Testis (tissue), 2 donors: ENCODE measurements at regions not wholly inside any gene's neighbourhood (a gene's known extent, or its start where the extent isn't known, plus 50 kb on each side); places are given as distances from the start of the nearest gene placed in this dataset.

Experiments
- POLR2A ChIP-seq: fragments of 450-650 bp; IDR thresholded peaks from one replicate; pipeline ENCODE4 v1.6.1; 2017; ENCODE audit warnings: antibody characterized with exemption, mild to moderate bottlenecking, moderate library complexity
- TF ChIP-seq, protein P1 (sequence below), 3 experiments: fragments of 450-650 bp in 2 of 3; fragments of 200-600 bp in 1 of 3; sonication (generic) in 1 of 3; IDR thresholded peaks; one replicate each; pipeline ENCODE4 v1.5.1; 2016 to 2019; ENCODE audit warnings: antibody characterized with exemption in 3 of 3, mild to moderate bottlenecking in 2 of 3, moderate library complexity in 1 of 3

DNA sequence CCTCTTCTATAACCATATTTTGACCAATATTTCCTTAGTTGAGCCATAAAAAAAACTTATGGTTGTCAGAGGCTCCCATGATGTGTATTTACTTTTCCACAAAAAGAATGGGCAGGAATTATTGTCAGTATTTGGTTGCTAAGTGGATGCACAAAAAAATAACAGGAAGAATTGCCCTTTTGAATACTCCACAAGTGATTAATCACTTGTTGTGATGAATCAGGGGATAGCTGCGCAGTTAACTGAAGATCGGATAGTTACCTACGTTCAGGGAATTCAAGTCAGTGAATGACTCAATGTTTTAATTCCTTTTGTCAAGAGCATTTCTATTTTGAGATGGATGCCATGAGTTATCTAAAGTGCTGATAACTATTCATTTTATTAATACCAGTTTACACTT lies 785.2 kb upstream of the B3GALT2 start:
- TF ChIP-seq, protein P1, sequence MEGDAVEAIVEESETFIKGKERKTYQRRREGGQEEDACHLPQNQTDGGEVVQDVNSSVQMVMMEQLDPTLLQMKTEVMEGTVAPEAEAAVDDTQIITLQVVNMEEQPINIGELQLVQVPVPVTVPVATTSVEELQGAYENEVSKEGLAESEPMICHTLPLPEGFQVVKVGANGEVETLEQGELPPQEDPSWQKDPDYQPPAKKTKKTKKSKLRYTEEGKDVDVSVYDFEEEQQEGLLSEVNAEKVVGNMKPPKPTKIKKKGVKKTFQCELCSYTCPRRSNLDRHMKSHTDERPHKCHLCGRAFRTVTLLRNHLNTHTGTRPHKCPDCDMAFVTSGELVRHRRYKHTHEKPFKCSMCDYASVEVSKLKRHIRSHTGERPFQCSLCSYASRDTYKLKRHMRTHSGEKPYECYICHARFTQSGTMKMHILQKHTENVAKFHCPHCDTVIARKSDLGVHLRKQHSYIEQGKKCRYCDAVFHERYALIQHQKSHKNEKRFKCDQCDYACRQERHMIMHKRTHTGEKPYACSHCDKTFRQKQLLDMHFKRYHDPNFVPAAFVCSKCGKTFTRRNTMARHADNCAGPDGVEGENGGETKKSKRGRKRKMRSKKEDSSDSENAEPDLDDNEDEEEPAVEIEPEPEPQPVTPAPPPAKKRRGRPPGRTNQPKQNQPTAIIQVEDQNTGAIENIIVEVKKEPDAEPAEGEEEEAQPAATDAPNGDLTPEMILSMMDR (IDR thresholded peaks at IDR 0.05): no peak
- no peak for TF ChIP-seq POLR2A
